RCC 7860 (cell line): ENCODE measurements at regions not wholly inside any gene's neighbourhood (a gene's known extent, or its start where the extent isn't known, plus 50 kb on each side); places are given as distances from the start of the nearest gene placed in this dataset.

ENCODE experiments used
- DNase-seq: peaks from one replicate; pipeline ENCODE4 v3.0.0-alpha.2; 2015; ENCODE audit warnings: low spot score
- FAIRE-seq: peaks from 2 replicates; lab custom pipeline; 2012; peaks lifted over from hg19 to GRCh38; lab: Jason Lieb, UNC

GRCh38 chr12:126309278-126309677 lies 1244.0 kb downstream of the AACS start:
- FAIRE-seq = no peak
- no peak for DNase-seq

GRCh38 chr12:126312457-126312856 lies 1247.2 kb downstream of the AACS start:
- no peak for DNase-seq

GRCh38 chr12:126316411-126316810 lies 1251.2 kb downstream of the AACS start:
- DNase-seq = no peak
- FAIRE-seq = no peak

More at GRCh38 chr12:126312457-126312856, 1247.2 kb downstream of the AACS start:
- no peak for FAIRE-seq

GRCh38 chr12:126337556-126338441 lies 1272.6 kb downstream of the AACS start:
- DNase-seq (peak; percentile 83), FAIRE-seq (peak; percentile 52)

GRCh38 chr12:126342866-126343265 lies 1277.6 kb downstream of the AACS start:
- no peak for DNase-seq
- FAIRE-seq = no peak

- DNase-seq = no peak
- no peak for FAIRE-seq
Measured at GRCh38 chr12:126343321-126343720, 1278.1 kb downstream of the AACS start.

GRCh38 chr12:126346087-126346486 lies 1280.9 kb downstream of the AACS start:
- no peak for FAIRE-seq
- DNase-seq = no peak

- FAIRE-seq (no peak), DNase-seq (no peak)
Measured at GRCh38 chr12:126347421-126347820, 1282.2 kb downstream of the AACS start.

- FAIRE-seq = no peak
- DNase-seq = no peak
Measured at GRCh38 chr12:126349383-126349782, 1284.1 kb downstream of the AACS start.

- no peak for FAIRE-seq
- no peak for DNase-seq
Measured at GRCh38 chr12:126353604-126354003, 1288.4 kb downstream of the AACS start.

GRCh38 chr12:126354633-126355032 lies 1289.4 kb downstream of the AACS start:
- no peak for FAIRE-seq

GRCh38 chr12:126355346-126355745 lies 1290.1 kb downstream of the AACS start:
- FAIRE-seq (no peak), DNase-seq (no peak)

More at GRCh38 chr12:126354633-126355032, 1289.4 kb downstream of the AACS start:
- no peak for DNase-seq

GRCh38 chr12:126358806-126359205 lies 1293.6 kb downstream of the AACS start:
- no peak for FAIRE-seq
- DNase-seq = no peak

GRCh38 chr12:126359216-126359615 lies 1294.0 kb downstream of the AACS start:
- FAIRE-seq (no peak), DNase-seq (no peak)

- DNase-seq (no peak), FAIRE-seq (no peak)
Measured at GRCh38 chr12:126361804-126362203, 1296.6 kb downstream of the AACS start.

GRCh38 chr12:126362493-126362892 lies 1297.3 kb downstream of the AACS start:
- peak; percentile 32 for DNase-seq
- FAIRE-seq = no peak

- DNase-seq (no peak), FAIRE-seq (no peak)
Measured at GRCh38 chr12:126362964-126363363, 1297.7 kb downstream of the AACS start.

- peak; percentile 33 for DNase-seq
- peak; percentile 69 for FAIRE-seq
Measured at GRCh38 chr12:126369487-126370463, 1304.5 kb downstream of the AACS start.

GRCh38 chr12:126383506-126383905 lies 1318.3 kb downstream of the AACS start:
- no peak for DNase-seq
- FAIRE-seq = no peak

GRCh38 chr12:126384026-126384564 lies 1318.9 kb downstream of the AACS start:
- FAIRE-seq (no peak), DNase-seq (no peak)

GRCh38 chr12:126385785-126386184 lies 1320.5 kb downstream of the AACS start:
- FAIRE-seq (no peak), DNase-seq (peak; percentile 34)
